CD4-positive, alpha-beta T cell treated with Interleukin-6 for 4 hours (primary cell): ENCODE measurements at regions not wholly inside any gene's neighbourhood (a gene's known extent, or its start where the extent isn't known, plus 50 kb on each side); places are given as distances from the start of the nearest gene placed in this dataset.
"Not testable (repeated sequence)": the region's sequence is repeated elsewhere in the genome, so short reads cannot be mapped to it uniquely, and the experiment has no call there.

Source experiments
- DNase-seq: peaks from one replicate; pipeline ENCODE4 v3.0.0-alpha.2; 2020; ENCODE audit warnings: mixed read lengths

GRCh38 chr13:109426690-109426990 lies 359.7 kb downstream of the IRS2 start:
- DNase-seq: no peak

GRCh38 chr13:109425821-109426689 lies 360.3 kb downstream of the IRS2 start:
- DNase-seq: no peak

DNA sequence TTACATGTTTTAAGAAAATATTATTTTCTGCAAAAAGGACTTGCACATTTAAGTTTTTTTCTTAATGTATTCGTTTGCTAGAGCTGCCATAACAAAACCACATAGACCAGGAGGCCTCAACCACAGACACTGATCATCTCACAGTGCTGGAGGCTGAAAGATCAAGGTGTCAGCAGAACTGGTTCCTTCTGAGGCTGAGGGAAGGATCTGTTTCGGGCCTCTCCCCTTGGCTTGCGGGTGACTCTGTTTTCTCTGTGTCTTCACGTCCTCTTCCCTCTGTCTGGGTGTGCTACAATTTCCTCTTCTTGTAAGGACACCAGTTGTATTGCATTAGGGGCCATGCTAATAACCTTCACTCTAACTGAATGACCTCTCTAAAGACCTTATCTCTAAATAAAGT lies 364.2 kb downstream of the IRS2 start:
- DNase-seq: no peak

DNA sequence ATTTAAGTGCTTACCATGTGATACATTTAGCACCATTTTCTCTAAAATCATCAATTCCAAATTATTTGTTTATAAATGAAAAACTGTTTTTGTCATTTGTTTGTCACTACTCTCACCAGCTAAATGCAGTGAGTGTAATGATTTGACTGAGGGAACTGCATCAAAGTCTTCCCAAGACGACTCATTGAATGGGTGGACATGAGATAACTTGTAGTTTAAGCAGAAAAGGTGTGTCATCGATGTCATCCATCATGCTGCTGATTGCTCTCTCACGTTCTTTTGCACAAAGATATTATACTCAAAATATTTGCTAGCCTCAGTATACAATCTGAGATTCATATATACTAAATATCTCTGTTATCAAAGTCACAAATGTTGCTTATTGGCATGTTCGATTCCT lies 366.5 kb downstream of the IRS2 start:
- DNase-seq: no peak

DNA sequence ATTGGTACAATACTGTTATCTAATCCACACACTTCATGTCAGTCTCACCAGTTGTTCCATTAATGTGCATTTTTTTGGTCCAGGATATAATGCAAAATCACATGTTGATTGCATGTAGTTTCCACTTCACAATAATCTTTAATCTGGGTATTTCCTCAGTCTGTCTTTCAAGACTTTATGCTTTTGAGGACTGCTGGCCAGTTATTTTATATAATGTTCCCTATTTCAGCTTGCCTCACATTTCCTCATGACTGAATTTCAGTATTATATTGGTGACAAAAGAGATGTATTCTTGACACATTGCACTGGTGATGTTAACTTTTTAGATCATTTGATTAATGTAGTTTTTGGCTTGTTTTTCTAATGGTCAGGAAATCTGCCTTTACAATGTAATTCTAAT lies 368.3 kb downstream of the IRS2 start:
- no peak for DNase-seq

DNA sequence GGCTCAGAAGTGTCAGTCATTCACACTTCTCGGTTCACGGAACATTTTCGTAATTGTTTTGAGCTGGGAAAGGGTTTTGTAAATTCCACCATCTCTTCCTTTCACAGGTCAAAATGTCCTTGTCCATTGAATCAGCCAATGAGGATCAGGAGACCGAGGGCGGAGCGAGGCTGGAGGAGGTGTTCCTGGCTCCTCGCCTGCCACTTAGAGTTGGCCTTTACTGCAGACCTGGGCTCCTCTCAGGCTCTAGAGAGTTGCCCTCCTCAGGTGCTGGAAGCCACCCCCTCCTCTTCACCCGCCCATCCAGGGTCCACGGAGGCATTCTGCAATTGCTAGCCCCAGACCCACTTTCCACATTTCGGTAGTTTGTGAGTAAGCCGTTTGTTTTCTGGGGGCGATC lies 370.4 kb downstream of the IRS2 start:
- no peak for DNase-seq

DNA sequence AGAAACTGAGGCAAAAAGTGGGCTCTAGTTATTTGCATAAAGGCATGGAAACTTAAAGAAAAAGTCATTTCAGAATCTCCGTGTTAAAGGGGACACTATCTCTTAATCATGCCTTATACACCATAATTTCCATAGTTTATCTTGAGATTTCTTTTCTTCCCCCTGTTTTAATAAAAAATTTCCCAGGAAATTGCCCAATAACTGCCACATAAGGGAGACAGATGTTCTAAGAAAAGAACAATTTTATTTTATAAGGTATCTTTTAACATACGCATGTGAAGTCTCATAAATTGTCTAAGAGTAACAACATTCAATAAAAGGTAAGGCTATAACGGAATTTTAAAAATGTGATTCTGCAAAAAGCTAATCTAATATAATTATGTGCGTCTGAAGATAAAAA lies 371.3 kb downstream of the IRS2 start:
- no peak for DNase-seq

DNA sequence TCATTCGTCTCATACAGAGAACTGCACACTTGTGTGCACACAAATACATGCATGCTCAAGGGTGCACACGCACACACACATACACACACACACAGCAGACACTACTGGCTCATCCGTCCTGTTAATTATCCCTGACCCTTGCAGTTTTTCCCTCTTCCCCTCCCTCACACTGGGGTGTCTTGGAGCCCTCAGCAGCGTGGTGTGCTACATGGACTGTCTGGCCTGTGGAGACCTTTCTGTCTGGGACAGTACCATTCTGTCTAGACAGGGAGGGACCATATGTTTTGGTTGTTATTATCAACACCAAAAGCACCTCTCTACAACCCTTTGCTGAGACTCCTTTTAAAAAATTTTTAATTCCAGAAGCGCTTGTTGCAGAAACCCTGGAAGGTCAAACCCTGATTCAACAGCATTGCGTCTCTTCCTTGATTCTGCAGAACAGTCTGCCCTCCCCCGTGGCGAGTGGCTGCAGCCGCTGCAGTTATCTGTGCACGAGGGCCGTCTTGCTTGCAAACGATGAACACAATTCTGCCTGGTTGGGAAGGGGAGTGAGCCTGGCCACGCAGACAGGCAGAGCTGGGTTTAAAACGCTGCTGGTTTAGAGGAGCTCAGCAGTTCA lies 374.0 kb downstream of the IRS2 start:
- DNase-seq: no peak

DNA sequence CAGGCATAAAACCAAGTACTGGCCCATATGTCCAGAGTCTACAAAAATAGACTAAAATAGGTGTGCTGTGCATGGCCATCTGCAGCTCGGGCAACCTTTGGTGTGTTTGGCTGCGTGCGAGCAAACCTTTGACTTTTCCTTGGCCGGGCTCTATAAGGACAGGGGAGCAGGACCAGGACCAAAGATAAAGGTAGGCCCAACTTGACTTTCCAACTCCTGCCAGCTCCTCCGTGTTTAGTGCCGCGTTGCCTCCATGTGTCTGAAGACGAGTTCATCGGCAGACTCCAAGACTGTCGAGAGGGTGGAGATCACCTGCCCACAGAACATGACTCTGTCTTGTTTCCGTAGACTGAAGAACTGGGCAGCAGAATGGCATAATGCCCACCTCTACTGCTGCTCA lies 375.5 kb downstream of the IRS2 start:
- DNase-seq: no peak

- DNase-seq: no peak
Observed at GRCh38 chr13:109408591-109409382, 377.6 kb downstream of the IRS2 start.

- DNase-seq: no peak
Observed at GRCh38 chr13:109406376-109406992, 379.9 kb downstream of the IRS2 start.

DNA sequence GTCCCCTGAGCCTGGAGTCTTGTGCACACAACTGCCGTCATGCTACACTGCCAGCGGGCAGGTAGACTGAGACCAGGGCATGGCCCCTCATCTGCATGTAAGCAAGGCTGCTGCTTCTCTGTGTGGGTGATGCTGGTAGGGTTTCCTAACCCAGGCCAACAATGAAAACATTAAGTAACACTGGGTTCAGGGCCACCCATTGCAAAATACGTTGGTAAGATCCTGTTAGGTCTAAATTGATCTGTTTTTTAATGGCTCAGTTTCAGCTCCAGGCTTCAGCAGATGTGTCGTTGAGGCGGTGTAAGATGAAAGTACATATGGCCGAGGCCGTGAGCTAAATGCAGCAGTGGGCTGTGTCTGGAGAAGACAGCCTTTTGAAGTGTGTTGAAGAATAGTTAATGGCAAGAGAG lies 383.4 kb downstream of the IRS2 start:
- no peak for DNase-seq

DNA sequence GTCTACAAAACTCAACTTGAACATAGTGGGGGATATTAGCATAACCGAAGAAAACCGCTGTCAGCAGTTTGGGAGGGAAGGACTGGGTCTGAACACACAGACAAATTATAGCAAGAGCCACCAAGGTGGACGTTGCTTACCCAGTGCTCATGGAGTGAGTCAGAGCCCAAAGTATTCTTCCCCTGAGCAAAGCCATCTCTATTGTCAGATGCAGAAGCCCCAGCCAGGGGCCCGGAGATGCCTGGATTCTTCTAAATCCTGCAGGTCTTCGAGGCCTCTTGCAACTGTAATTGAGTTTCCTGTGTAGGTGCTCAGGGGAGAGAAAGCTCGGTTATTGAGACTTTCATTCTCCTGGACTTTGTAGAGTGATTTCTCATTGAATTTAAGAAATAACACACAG lies 384.5 kb downstream of the IRS2 start:
- DNase-seq: no peak

- no peak for DNase-seq
Observed at GRCh38 chr13:109401307-109401706, 385.1 kb downstream of the IRS2 start.

- DNase-seq: no peak
Observed at GRCh38 chr13:109400624-109401257, 385.6 kb downstream of the IRS2 start.

GRCh38 chr13:109400209-109400608 lies 386.2 kb downstream of the IRS2 start:
- DNase-seq: no peak

DNA sequence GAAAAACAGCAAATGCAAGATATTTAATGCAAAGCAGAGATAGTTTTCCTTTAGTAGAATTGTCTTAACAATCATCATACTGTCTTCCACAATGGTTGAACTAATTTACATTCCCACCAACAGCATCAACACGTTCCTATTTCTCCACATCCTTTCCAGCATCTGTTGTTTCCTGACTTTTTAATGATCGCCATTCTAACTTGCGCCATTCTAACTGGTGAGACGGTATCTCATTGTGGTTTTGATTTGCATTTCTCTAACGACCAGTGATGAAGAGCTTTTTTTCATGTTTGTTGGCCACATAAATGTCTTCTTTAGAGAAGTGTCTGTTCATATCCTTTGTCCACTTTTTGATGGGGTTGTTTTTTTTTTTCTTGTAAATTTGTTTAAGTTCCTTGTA lies 388.3 kb downstream of the IRS2 start:
- DNase-seq: not testable (repeated sequence)

- no peak for DNase-seq
Observed at GRCh38 chr13:109397285-109397684, 389.1 kb downstream of the IRS2 start.

GRCh38 chr13:109396266-109396665 lies 390.1 kb downstream of the IRS2 start:
- no peak for DNase-seq

- DNase-seq: no peak
Observed at GRCh38 chr13:109395014-109395413, 391.4 kb downstream of the IRS2 start.

DNA sequence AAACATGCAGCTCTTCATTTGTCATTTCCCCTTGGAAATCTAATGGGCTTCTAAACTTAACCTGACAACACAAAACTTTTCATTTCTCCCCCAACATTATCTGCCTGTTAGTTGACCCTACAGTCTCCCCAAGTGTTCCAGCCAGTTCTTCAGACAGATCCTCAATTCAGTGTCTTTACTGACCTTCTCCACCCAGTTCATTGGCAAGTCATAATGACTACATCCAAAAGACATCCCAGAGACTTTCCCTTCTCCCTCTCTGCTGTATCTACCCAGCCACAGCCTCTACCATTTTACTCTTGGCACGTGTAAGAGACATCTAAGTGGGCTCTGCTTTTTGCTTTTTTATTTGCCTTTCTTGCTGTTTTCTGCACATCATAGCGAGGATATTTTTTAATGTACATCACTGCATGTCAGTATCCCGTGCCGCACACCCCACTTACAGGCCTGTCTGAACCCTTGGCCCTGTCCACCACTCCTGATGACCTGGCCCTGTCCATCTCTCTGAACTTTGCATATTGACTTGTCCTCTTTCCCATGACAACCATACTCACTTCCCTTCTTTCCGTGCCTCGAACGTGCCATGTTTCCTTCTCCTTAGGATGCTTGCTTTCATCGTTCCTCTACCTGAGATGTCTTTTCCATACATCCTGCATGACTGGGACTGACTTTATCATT lies 391.9 kb downstream of the IRS2 start:
- no peak for DNase-seq

DNA sequence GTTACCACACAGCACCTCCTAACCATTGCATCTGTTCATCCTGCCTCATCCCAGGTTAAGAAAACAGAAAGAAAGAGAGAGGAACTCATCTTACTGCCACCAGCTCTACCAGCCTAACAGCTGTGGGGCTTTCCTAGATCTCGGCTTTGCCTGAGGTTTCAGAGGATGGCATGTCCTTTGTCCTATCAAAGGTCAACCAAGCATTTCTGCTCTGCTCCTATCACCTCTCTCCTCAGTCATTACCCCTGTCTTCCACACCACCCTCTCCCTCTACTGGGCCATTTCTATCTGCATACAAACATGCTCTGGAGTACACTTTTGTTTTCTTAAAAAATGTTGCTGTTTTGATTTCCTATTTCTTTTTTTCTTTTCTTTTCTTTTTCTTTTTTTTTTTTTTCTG lies 393.3 kb downstream of the IRS2 start:
- DNase-seq: no peak
